HCT116 (cell line): ENCODE measurements at regions not wholly inside any gene's neighbourhood (a gene's known extent, or its start where the extent isn't known, plus 50 kb on each side); places are given as distances from the start of the nearest gene placed in this dataset.
A peak's percentile ranks its signal among the peaks of the same experiment; 100 is the strongest.

Experiments used
- ATAC-seq: fragments of 200-7000 bp; cut with Tn5 transposase; 2 replicates; pipeline ENCODE4 v1.9.1; 2020; ENCODE audit warnings: mild to moderate bottlenecking, moderate library complexity
- BruUV-seq: library from RNA; stranded (reverse); fragments of 400-500 nt; replicated peaks from 2 replicates; lab custom pipeline; 2021; lab: Mats Ljungman, UMichigan
- CTCF ChIA-PET: fragments of 300-600 bp; sonication (Branson Sonifier 250); formaldehyde crosslinking; loops from one replicate; lab custom pipeline; 2021; ENCODE audit warnings: antibody characterized with exemption; lab: Charles Lee
- POLR2A ChIA-PET: fragments of 300-600, 350-600 bp; sonication (Branson Sonifier 250); formaldehyde crosslinking; loops from one replicate; lab custom pipeline; 2021; ENCODE audit warnings: antibody characterized with exemption; lab: Charles Lee
- RAD21 ChIA-PET, 2 experiments: fragments of 300-600 bp; sonication (Branson Sonifier 250); formaldehyde crosslinking; loops; one replicate each; lab custom pipeline; 2023; ENCODE audit warnings: low total read pairs in 2 of 2; ENCODE audit not compliant: uncharacterized antibody in 2 of 2, unreplicated experiment in 2 of 2, low non-redundant PET in 1 of 2; lab: Charles Lee
- DNase-seq: peaks from one replicate; pipeline ENCODE4 v3.0.0-alpha.2; 2010; ENCODE audit warnings: low read depth, low spot score
- H2AFZ ChIP-seq: fragments of 200-600 bp; shearing (Covaris generic), sonication (generic); 2 replicates; pipeline ENCODE4 v1.6.1; 2017; ENCODE audit warnings: low read depth, mixed run types, mixed read lengths, antibody characterized with exemption, low read length; ENCODE audit not compliant: poor library complexity, severe bottlenecking
- H3K27ac ChIP-seq: 2 replicates; pipeline ENCODE4 v1.5.1; 2012; ENCODE audit warnings: low read depth, low read length
- H3K27me3 ChIP-seq: fragments of 200-600 bp; sonication (generic); 2 replicates; pipeline ENCODE4 v1.6.1; 2016; ENCODE audit warnings: mixed run types, low read length, mixed read lengths; ENCODE audit not compliant: insufficient read depth
- H3K36me3 ChIP-seq, 2 experiments: fragments of 200-500 bp in 1 of 2; fragments of 200-600 bp in 1 of 2; sonication (Bioruptor generic) in 1 of 2; sonication (generic) in 1 of 2; 2 replicates each; pipeline versions ENCODE4 v1.5.1 to v1.6.1; 2014 to 2016; ENCODE audit warnings: low read length in 2 of 2, inconsistent platforms in 1 of 2, mixed read lengths in 1 of 2, mixed run types in 1 of 2; ENCODE audit not compliant: insufficient read depth in 2 of 2, control insufficient read depth in 1 of 2
- H3K4me1 ChIP-seq, 2 experiments: fragments of 200-600 bp in 1 of 2; sonication (generic) in 1 of 2; 2 replicates each; pipeline versions ENCODE4 v1.5.1 to v1.6.1; 2012 to 2017; ENCODE audit warnings: low read length in 2 of 2, inconsistent platforms in 1 of 2, mild to moderate bottlenecking in 1 of 2, mixed read lengths in 1 of 2, mixed run types in 1 of 2, moderate library complexity in 1 of 2; ENCODE audit not compliant: insufficient read depth in 2 of 2, control insufficient read depth in 1 of 2
- H3K4me2 ChIP-seq: fragments of 200-600 bp; sonication (generic); 2 replicates; pipeline ENCODE4 v1.6.1; 2017; ENCODE audit warnings: mixed run types, low read length, mixed read lengths
- H3K4me3 ChIP-seq, 2 experiments: fragments of 200-600 bp in 1 of 2; sonication (generic) in 1 of 2; replicated peaks in 1 of 2; 2 replicates each; pipeline ENCODE4 v1.5.1; 2011 to 2016; ENCODE audit warnings: low read length in 2 of 2, control low read depth in 1 of 2, low read depth in 1 of 2, mild to moderate bottlenecking in 1 of 2, mixed read lengths in 1 of 2, mixed run types in 1 of 2
- H3K79me2 ChIP-seq: fragments of 200-600 bp; sonication (generic); 2 replicates; pipeline ENCODE4 v1.6.1; 2017; ENCODE audit warnings: mild to moderate bottlenecking, mixed run types, low read length, moderate library complexity, mixed read lengths; ENCODE audit not compliant: insufficient read depth
- H3K9ac ChIP-seq: fragments of 200-600 bp; sonication (generic); 2 replicates; pipeline ENCODE4 v1.6.1; 2016; ENCODE audit warnings: low read length, mixed read lengths
- H3K9me2 ChIP-seq: fragments of 200-600 bp; sonication (generic), shearing (Covaris generic); 2 replicates; pipeline ENCODE4 v1.6.1; 2017; ENCODE audit warnings: mixed run types, mild to moderate bottlenecking, moderate library complexity; ENCODE audit not compliant: insufficient read depth
- H3K9me3 ChIP-seq, 2 experiments: fragments of 200-500 bp in 1 of 2; fragments of 200-600 bp in 1 of 2; sonication (Bioruptor generic) in 1 of 2; sonication (generic) in 1 of 2; 2 replicates each; pipeline ENCODE4 v1.6.1; 2014 to 2017; ENCODE audit warnings: low read length in 2 of 2, mixed read lengths in 2 of 2, inconsistent platforms in 1 of 2, low read depth in 1 of 2, mild to moderate bottlenecking in 1 of 2, mixed run types in 1 of 2, moderate library complexity in 1 of 2; ENCODE audit not compliant: control insufficient read depth in 1 of 2, insufficient read depth in 1 of 2
- H4K20me1 ChIP-seq: fragments of 200-600 bp; sonication (generic), shearing (Covaris generic); 2 replicates; pipeline ENCODE4 v1.6.1; 2017; ENCODE audit warnings: mixed run types, mild to moderate bottlenecking, moderate library complexity; ENCODE audit not compliant: insufficient read depth
- CBX3 ChIP-seq: IDR thresholded peaks from 2 replicates; pipeline ENCODE4 v1.6.1; 2012; ENCODE audit warnings: low read depth
- EGR1 ChIP-seq: IDR thresholded peaks from 2 replicates; pipeline ENCODE4 v1.6.1; 2012; ENCODE audit warnings: low read depth
- EZH2 ChIP-seq: fragments of 200-600 bp; sonication (generic); IDR thresholded peaks from 2 replicates; pipeline ENCODE4 v1.6.1; 2017; ENCODE audit warnings: antibody characterized with exemption, mixed run types
- EZH2phosphoT487 ChIP-seq: fragments of 200-600 bp; IDR thresholded peaks from 2 replicates; pipeline ENCODE4 v1.6.1; 2018; ENCODE audit warnings: antibody characterized with exemption, borderline replicate concordance
- JUND ChIP-seq: IDR thresholded peaks from 2 replicates; pipeline ENCODE4 v1.6.1; 2012
- POLR2AphosphoS5 ChIP-seq: IDR thresholded peaks from 2 replicates; pipeline ENCODE4 v1.6.1; 2011; ENCODE audit warnings: mild to moderate bottlenecking, low read depth, low read length, moderate library complexity
- RAD21 ChIP-seq: IDR thresholded peaks from 2 replicates; pipeline ENCODE4 v1.6.1; 2012; ENCODE audit warnings: low read depth, mild to moderate bottlenecking
- SP1 ChIP-seq: IDR thresholded peaks from 2 replicates; pipeline ENCODE4 v1.6.1; 2012; ENCODE audit warnings: low read depth
- SRF ChIP-seq: IDR thresholded peaks from 2 replicates; pipeline ENCODE4 v1.6.1; 2012; ENCODE audit warnings: low read depth
- ZFX ChIP-seq: fragments of 450-650 bp; IDR thresholded peaks from 2 replicates; pipeline ENCODE4 v1.6.1; 2017
- intact Hi-C: fragments of 100-400 bp; cut with micrococcal nuclease; formaldehyde crosslinking; loops from 2 replicates; pipeline ENCODE4 v1.10.0; 2022
- TF ChIP-seq, protein P1 (sequence below): IDR thresholded peaks from 2 replicates; pipeline ENCODE4 v1.6.1; 2012
- TF ChIP-seq, protein P2 (sequence below): IDR thresholded peaks from 2 replicates; pipeline ENCODE4 v1.6.1; 2011; ENCODE audit warnings: mild to moderate bottlenecking, low read length, moderate library complexity; ENCODE audit not compliant: insufficient replicate concordance; ENCODE audit errors: extremely low read depth
- TF ChIP-seq, protein P3 (sequence below): IDR thresholded peaks from 2 replicates; pipeline ENCODE4 v1.6.1; 2012

DNA sequence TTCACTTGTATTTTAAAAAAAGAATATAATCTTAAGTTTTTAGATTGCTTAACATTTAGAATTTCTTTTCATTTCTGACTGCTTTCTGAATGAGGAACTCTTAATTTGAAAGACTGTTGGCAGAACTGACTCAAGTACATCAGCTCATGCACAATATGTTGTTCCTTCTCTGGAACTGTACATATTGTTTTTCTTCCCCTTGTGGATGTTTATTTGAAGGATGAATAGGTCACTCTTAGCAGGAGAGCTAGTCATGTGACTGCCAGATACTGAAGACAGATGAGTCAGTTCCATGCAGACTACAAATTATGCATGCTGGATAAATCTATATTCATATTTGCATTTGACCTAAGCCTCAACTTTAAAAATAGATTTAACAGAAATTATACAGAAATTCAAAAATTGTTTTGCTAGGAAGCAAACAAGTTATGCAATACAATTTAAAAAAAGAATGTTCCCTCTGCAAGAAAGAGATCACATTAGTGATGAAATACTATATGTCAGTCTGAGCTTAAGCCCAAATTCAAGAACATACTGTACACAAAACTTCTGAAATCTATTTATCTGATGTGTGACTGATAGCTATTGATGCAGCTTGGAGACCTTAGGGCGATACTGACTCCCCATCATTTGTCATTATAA lies 1274.9 kb upstream of the GJE1 start (continued):
- TF ChIP-seq, protein P1, sequence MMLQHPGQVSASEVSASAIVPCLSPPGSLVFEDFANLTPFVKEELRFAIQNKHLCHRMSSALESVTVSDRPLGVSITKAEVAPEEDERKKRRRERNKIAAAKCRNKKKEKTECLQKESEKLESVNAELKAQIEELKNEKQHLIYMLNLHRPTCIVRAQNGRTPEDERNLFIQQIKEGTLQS = 0 out of 2 replicates have a peak, but pooled peaks have one; percentile 38
- TF ChIP-seq RAD21 = no peak
- peak; percentile 41; the same call in 1 of the 2 replicates for TF ChIP-seq CBX3
- TF ChIP-seq, all 23 proteins: peak for 6

DNA sequence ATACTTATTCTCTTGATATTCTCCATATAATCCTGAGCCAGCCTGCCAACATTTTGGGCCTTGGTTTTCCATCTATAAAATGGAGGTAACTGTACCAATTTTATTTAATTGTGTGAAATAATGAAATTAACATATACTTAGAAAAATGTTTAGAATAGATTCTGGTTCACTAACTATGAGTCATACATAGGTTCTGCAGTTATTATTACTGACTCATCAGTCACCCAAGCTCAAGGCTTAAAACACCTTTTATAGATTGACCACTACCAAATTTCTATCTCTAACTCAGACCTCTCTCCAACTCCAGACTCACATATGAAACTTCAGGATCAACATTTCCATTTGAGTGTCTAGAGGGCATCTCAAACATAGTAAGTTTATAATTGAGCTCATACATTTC lies 1277.2 kb upstream of the GJE1 start:
- H3K4me2 ChIP-seq = peak overlapping the region; percentile 26; the same call in 1 of the 2 replicates

DNA sequence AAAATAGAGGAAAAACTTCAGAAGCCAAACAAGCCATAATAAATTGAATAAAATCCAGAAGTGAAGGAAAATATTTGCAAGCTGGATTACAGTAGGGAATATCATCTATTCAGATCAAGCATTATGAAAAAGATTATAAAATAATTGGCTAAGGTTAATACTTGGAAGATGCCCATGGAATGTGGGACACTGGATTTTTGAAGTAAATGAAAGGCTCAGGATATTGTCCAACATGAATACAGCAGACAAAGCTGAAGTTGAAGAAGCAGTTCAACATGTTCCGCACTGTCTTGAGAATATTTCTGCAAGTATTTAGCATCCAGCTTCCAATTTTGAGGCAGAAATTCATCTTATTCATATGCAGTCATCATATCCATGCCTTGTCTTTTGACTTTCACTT lies 1278.4 kb upstream of the GJE1 start:
- Histone ChIP-seq H2AFZ (no peak overlapping the region), H4K20me1 (no peaks in the 10 kb centered on the region), H3K9me3 (no peaks in the 10 kb centered on the region), H3K79me2 (peaks cover 50% of the 10 kb centered on the region), H3K9ac (no peak overlapping the region), H3K9me2 (no peaks in the 10 kb centered on the region), H3K4me3 (no peak overlapping the region), H3K4me1 (peaks cover 22 to 36% of the 10 kb centered on the region in 2 experiments), H3K36me3 (no peaks in the 10 kb centered on the region), H3K4me2 (no peak overlapping the region), H3K27ac (no peak overlapping the region), H3K27me3 (no peaks in the 10 kb centered on the region)
- RAD21 ChIA-PET = no interaction called here
- POLR2A ChIA-PET = no interaction called here
- BruUV-seq = no TSS peak
- DNase-seq (no peak), ATAC-seq (no peak)
- intact Hi-C loops = no loop called here
- no peak for TF ChIP-seq JUND
- no peak for TF ChIP-seq SRF
- TF ChIP-seq POLR2AphosphoS5 = no peak
- no peak for TF ChIP-seq RAD21
- no peak for TF ChIP-seq CBX3
- TF ChIP-seq, protein P2, sequence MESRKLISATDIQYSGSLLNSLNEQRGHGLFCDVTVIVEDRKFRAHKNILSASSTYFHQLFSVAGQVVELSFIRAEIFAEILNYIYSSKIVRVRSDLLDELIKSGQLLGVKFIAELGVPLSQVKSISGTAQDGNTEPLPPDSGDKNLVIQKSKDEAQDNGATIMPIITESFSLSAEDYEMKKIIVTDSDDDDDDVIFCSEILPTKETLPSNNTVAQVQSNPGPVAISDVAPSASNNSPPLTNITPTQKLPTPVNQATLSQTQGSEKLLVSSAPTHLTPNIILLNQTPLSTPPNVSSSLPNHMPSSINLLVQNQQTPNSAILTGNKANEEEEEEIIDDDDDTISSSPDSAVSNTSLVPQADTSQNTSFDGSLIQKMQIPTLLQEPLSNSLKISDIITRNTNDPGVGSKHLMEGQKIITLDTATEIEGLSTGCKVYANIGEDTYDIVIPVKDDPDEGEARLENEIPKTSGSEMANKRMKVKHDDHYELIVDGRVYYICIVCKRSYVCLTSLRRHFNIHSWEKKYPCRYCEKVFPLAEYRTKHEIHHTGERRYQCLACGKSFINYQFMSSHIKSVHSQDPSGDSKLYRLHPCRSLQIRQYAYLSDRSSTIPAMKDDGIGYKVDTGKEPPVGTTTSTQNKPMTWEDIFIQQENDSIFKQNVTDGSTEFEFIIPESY = no peak
- no peak for TF ChIP-seq EZH2
- no peak for TF ChIP-seq EZH2phosphoT487
- TF ChIP-seq SP1 = no peak
- TF ChIP-seq, protein P3, sequence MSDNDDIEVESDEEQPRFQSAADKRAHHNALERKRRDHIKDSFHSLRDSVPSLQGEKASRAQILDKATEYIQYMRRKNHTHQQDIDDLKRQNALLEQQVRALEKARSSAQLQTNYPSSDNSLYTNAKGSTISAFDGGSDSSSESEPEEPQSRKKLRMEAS = no peak
- TF ChIP-seq EGR1 = no peak
- no peak for TF ChIP-seq ZFX
- CTCF ChIA-PET = no interaction called here

More for the DNA sequence above, 1277.2 kb upstream of the GJE1 start:
- no TSS peak for BruUV-seq
- H3K27ac ChIP-seq = no peak overlapping the region
- no peaks in the 10 kb centered on the region for H3K9me3 ChIP-seq
- H3K36me3 ChIP-seq = no peaks in the 10 kb centered on the region
- no peaks in the 10 kb centered on the region for H4K20me1 ChIP-seq
- H3K27me3 ChIP-seq = no peaks in the 10 kb centered on the region
- no peak overlapping the region for H2AFZ ChIP-seq
- ChIA-PET CTCF (no interaction called here), POLR2A (no interaction called here), RAD21 (no interaction called here)
- intact Hi-C loops = no loop called here
- ATAC-seq = no peak
- H3K4me1 ChIP-seq = peaks cover 31 to 48% of the 10 kb centered on the region in 2 experiments
- TF ChIP-seq RAD21 (no peak), JUND (peak; percentile 42; the same call in 1 of the 2 replicates)
- no peak for DNase-seq
- H3K4me3 ChIP-seq = no peak overlapping the region
- H3K9me2 ChIP-seq = no peaks in the 10 kb centered on the region
- peaks cover 50% of the 10 kb centered on the region for H3K79me2 ChIP-seq
- no peak overlapping the region for H3K9ac ChIP-seq
